GM21619 (cell line): ENCODE measurements at regions not wholly inside any gene's neighbourhood (a gene's known extent, or its start where the extent isn't known, plus 50 kb on each side); places are given as distances from the start of the nearest gene placed in this dataset.
"Not testable (repeated sequence)": the region's sequence is repeated elsewhere in the genome, so short reads cannot be mapped to it uniquely, and the experiment has no call there.

ENCODE experiments used
- ATAC-seq: cut with Tn5 transposase; IDR thresholded peaks from one replicate; pipeline ENCODE4 v1.9.1; 2021; ENCODE audit not compliant: unreplicated experiment

DNA sequence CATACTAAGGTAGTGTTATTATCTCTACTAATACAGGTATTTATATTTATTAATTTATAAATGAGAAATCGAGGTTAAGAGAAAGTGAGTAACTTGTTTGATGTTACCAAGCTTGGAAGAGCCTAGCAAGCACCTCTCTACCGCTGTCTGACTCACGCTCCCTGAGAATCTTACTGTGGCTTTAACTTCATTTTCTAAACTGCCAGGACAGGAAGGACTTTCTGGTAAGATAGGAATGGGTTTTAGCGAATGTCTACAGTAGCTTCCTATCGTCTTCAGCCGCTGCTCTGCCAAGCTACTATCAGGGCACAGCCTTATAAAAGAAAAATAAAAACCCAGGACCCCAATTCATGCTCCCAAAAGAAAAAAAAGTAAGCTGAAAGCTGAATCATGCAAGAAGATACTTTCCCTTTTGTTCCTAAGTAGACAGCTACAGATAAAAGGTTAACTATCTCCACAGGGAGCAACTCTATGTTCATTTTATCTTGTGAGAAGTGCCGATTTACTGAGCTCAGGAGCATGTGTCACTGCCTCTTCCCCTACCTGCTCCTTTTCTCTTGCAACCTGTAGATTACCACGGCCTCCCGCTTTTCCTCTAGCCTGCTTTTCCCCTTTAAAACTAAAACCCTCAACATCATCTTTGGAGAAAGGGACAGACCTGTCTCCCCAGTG, 60.2 kb downstream of the THNSL1 start:
- no peak for ATAC-seq

DNA sequence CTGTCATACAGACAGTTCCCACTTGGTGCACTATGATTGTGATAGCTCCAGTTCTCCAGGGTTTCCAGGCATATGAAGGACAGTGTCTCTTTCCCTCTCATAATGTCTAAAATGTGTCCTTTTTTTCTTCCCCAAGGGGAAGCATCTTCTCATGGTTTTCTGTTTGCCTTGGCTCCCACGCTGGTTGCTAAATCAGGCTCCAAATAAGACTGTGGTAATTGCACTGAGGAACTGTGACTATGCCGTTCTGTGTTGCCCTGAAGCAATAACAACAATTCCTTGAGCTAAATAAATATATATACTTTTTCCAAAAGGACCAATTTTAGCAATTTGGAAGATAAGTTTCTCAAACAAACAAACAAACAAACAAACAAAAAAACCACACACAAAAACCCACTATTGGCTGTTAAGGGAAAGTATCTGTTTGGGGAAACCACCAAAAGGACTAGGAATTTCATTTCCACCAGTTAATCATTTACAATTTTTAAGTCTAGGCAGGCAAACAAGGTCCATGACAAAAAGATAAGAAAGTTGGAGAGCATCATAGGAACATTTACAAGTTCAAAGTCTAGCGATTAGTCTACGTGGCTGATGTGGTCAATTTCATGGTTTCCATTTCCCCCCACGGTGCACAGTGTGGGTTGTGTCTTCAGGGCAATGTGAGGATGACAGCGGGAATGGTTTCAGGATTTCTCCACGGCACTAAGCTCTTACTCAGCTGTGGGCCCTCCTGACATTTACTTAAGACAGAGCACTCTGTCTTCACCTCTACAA, 62.4 kb downstream of the THNSL1 start:
- ATAC-seq: no peak

DNA sequence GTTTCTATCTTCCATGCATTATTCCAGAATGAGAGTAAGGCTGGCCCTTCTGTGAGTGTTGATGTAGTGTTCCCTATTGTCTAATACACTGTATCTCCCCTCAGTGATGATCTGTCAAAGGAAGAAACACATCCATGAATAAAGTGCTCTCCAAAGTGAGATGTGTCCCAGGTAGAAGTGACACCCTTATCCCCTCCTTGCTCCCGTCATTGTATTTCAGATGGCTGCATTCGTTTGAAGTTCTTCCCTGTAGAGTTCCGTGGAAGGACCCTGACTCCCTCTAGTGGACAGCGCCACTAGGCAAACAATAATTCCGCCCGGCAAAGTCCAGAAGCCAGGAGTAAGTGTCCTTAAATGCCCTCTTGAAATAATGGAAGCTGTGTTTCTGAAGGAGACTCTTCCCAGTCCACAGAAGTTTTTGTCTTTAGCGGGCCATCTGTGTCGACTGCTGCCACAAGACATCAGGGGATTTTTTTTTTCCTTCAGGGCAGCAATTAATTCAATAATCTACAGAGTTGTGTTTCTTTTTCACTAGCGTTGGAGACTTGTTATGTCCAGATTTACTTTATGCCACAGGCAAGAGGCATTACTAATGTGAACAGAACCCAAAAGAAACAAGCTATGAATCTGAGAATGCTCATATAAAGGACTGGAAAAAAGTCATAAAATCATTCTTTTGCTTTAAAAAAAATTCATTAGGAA, 64.6 kb downstream of the THNSL1 start:
- ATAC-seq: peak; percentile 89

DNA sequence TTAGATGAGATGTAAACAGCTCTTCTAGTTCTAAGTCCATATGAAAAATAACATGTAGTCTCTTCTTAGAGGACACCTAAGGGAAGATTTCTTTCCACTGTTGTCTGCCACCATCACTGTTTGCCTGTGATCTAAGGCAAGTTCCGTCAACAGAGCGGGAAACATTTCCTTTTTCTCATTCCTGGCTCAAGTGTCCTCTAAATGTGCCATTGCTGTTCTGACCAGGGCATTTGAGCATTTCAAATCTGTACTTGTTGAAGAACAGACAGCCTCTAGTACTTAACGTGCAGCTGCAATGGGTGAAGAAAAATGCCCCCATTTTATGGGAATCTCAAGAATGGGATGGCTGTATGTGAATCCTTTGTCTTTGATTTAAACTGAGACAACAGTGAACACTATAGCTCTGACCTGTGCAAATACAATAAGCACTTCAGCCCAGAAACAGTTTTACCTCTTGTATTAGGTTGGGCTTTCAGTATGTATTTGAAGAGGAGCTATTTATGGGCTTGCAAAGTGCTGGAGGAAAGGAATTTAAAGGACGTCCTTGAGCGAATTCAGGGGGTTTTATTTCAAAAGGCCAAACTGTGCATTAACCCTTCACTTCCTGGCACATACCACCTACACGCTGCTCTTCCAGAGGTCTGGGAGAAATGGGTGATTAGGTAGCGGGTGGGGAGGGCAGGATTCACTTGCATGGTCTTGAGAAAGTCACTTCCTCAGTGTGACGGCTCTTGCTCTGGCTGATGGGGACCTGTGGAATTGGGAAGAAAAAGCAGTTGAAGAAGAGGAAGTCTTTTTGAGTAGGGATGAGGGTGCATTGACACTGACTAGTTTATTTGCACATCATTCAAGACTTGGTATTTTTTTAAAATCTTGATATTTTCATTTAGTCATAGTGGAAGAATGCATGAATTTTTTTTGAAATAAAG, 66.1 kb downstream of the THNSL1 start:
- ATAC-seq: no peak

DNA sequence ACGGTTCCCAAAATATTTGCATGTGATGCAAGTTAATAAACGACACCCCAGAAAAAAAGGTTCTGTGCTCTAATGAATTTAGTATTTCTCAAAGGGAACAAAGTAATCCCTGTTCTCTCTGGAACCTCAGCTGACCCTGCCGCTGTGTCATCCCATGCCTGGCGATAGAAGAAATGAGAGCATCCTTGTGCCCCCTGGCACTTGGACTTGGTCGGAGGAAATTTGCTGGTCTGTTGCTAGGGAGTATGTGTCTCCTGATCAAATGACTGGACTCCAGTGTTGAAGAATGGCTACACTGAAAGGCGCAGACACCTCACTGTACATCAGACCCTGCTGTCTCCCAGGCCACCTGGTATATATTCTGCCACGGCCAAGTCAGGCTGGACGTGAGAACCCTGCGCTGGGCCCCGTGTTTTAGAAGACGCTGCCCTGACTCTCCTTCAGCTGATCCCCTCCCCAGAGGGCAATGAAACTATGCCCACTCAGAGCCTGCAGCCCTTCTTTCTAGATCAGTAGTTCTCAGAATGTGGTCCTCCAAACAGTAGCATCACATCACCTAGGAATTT, 67.2 kb downstream of the THNSL1 start:
- ATAC-seq: no peak

DNA sequence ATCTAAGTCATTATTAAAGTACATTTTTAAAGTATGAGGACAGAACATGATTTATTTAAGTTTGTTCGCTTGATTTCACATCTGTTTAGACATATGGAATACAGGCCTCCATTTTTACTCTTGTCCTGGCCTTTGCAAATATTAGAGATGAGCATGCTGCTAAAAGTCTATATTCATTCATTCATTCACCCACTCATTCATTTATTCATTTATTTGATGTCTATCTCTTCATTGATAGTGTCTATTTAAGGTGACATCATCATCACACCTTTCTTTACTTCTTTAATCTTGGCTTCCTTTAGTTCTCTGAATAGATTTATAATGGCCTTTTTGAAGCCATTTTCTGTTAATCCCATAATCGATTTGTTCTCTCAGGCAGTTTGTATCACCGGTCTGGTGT, 68.0 kb downstream of the THNSL1 start:
- ATAC-seq: no peak

DNA sequence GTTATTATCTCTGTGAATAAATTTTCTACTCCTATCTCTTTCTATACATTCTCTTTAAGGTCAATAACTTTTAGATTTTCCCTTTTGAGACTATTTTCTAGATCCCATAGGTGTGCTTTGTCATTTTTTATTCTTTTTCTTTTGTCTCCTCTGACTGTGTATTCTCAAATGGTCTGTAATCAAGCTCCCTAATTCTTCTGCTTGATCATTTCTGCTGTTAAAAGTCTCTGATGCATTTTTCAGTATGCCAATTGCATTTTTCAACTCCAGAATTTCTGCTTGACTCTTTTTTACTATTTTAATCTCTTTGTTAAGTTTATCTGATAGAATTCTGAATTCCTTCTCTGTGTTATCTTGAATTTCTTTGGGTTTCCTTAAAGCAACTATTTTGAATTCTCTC, 78.2 kb downstream of the THNSL1 start:
- no peak for ATAC-seq

DNA sequence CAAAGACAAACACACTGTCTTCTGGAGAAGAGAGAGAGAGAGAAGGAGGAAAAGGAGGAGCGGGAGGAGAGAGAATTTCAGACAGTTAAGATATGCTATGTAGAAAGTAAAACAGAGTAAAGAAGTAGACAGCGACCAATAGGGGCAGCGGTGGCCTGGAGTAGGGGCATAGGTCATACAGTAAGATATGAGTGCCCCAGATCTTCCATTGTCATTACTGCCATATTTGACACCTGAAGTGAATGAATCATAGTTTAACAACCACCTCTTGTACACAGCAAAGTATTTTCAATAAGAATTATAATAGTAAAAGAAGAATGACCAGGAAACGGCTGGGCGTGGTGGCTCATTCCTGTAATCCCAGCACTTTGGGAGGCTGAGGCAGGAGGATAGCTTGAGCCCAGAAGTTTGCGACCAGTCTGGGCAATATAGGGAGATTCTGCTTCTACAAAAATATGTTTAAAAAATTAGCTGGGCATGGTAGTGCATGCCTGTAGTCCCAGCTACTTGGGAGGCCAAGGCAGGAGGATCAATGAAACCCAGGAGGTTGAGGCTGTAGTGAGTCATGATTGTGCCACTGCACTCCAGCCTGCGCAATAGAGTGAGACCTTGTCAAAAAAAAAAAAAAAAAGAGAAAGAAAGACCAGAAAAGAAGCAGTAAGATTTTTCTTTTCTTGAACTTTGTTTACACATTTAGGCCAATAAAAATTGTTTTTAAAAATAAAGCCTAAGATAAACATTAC, 77.0 kb upstream of the GPR158 start:
- ATAC-seq: no peak

DNA sequence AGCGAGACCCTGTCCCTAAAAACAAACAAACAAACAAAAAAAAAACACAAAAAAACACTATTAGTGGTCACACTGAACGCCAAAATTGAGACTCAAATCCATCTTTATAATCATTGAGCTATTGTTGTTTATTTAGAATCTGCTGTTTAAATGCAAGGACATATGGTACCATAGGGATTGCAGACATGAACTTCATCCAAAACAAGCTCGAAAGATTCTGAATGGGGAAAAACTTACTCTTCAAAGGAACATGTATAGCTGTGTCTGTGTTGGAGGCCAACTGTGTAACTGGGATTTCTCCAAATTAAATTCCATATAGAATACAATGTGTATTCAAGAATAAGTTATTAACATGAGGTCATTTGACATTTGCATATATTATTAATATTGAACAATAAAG, 74.7 kb upstream of the GPR158 start:
- no peak for ATAC-seq

DNA sequence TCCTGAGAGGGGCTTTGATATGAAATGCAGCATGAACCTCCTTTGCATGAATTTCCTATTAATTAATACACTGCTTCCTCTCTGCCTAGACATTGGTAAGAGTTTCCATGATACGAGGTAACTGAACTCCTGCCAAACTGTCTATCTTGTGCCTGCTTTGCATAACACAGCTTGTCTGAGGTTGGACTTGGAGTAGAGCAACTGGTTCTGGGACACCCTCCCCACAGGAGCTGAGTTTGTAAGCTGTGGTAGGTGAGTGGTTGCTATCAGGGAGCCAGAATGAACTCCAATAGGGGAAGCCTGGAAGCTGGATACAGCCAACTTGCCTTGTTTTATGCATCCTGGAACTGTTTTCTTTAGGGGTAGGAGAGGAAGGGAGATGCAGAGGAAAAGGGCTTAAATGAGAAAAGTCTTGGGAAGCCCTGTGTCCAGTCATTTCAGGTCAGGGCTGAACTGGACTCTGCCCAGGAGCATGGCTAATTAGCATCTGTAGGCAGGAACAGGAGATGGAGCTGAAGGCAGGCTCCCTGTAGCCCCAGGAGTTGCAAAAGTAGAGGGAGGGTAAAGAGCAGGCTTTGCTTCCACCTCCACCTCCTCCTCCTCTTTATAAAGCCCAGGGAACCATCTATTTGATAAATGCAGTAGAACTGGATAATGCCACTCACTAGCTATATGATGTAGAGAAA, 73.2 kb upstream of the GPR158 start:
- ATAC-seq: no peak

DNA sequence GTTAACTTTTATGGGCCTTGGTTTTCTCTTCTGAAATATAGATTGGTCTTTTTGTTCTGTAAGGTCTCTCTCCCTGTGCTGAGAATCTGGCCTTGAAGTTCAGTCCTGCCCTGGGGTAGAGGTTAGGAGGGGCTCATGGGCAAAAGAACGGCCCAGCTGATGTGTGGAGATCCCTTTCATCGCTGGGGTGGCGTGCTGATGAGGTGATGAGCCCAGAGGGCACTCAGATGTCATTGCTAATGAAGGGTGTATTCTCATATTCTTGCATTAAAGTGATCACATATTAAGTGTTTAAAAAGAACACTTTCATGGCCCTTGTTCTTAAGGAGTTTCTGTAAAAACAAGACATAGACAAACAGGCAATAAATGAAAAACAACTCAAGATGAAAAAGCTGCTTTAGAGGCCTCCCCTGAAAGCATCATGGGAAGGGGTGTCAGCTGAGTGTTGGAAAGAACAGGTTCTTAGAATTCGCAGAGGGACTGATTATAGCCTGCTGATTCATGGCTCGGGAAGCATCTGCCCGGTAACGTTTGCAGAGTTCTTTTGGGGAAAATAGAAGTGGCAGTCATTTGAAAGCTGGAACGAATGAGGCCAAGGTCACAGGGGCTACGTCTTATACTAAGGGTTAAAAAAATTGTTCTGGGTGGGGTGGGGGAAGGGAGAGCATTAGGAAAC, 72.5 kb upstream of the GPR158 start:
- ATAC-seq: no peak

DNA sequence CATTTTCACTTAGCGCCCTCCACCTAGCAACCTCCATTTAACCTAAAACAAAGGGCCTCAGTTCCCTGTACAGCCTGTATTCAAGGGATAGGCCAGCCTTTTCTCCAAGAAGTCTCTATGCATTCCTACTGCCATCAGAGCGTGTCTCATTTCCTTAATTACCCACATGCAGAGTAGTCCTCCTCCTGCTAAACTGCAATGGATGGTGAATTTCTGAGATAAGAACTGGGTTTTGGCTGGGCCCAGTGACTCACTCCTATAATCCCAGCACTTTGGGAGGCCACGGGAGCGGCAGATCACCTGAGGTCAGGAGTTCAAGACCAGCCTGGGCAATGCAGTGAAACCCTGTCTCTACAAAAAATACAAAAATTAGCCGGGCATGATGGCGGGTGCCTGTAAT, 71.1 kb upstream of the GPR158 start:
- ATAC-seq: no peak

DNA sequence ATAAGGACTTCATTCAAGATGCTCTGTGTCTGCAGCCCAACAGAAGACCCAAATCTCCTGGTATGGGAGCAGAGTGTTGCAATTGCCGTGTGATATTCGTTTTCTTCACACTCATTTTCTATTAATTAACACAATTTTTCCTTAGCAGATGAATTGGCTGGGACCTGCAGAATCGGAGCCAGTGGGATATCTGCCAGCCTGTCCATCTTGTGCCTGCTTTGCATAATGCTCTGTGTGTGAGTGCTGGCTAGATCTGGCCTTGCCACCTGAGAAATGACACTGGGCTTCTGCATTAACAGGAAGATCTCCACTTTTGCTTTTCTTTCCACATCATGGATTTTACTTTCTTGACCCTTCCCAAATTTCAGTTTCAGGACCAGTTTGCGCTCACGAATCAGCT, 70.4 kb upstream of the GPR158 start:
- ATAC-seq: no peak

DNA sequence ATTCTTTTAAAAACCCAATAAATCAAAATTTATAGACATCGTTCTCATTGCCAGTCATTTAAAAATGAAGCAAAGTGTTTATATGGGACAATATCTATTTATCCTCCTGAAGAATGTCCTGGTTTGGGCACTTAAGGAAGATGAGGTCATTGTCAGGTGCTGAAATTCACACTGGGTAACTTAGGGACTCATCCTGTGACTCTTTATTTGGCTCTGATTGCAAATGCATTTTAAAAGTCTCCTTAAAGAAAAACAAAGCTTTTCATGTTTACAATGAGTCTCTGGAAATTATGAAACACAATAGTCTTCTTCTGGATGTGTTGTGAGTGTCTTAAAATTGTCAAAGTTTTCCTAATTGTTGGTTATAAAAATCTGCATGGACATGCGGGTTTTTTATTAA, 69.5 kb upstream of the GPR158 start:
- no peak for ATAC-seq

DNA sequence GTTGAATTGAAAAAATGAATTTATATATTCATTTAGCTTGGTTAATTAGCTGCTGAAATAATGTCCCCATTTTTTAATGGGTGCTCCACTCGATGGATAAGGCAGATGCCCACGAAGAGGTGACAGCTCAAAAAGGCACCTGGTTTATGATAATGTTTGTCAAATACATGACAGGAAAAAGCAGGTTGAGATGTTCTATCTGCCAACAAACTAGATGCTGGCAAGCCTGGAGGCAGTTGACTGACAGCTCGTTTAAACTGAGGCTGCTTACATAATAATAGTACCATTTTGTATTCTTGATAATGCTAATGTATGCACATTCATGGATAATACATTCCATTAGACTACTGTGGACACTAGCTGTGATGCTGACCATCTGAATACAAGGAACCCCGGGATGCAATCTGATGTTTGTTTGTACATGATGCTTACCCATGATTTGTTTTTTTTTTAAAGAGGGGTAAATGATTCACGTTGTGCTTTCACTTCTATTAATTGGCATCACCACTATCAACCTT, 69.0 kb upstream of the GPR158 start:
- ATAC-seq: no peak

DNA sequence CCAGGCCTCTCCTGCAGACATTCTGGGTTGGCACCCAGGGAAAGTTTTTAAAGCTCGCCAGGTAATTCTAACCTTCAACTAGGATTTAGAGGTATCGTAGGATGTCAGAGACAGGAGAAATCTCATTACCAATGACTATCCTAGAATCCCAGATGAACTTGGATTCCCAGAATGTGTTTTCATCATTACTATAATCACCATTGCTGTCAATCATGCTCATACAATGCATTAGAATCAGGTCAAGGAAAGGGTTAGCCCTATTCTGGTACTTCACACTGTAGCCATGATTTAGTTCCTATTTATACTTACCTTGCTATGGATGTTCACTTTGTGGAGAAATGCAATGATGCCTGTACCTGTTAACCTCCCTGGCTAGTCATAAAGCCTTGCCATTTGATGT, 67.0 kb upstream of the GPR158 start:
- ATAC-seq: no peak

DNA sequence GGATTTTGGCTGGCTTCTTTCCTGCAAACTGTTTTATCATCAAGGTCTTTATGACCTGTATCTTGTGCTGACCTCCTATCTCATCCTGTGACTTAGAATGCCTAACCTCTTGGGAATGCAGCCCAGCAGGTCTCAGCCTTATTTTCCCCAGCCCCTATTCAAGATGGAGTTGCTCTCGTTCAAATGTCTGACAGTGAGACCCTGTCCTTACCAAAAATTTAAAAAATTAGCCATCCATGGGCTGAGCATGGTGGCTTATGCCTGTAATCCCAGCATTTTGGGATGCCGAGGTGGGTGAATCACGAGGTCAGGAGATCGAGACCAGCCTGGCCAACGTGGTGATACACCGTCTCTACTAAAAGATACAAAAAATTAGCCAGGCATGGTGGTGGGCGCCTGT, 64.9 kb upstream of the GPR158 start:
- not testable (repeated sequence) for ATAC-seq

DNA sequence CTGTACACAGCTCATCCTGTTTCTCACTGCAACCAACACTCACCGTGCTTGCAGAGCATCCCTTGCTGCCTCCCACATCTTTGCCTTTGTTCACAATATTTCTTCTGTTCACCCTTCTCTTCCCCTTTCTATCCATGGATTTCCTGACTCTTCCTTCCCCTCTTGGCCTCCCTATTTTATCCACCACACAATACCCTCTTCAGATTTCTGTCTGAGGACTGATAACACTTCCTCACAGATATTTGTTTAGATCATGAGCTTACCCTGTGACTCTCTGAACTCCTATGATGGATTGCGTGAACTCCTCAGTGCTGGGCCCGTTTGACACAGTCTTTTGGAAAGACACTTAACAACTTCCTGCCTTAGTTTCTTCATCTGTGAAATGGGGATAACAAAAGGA, 62.8 kb upstream of the GPR158 start:
- no peak for ATAC-seq
